ENCODE measurements at regions not wholly inside any gene's neighbourhood (a gene's known extent, or its start where the extent isn't known, plus 50 kb on each side); places are given as distances from the start of the nearest gene placed in this dataset.

DNA sequence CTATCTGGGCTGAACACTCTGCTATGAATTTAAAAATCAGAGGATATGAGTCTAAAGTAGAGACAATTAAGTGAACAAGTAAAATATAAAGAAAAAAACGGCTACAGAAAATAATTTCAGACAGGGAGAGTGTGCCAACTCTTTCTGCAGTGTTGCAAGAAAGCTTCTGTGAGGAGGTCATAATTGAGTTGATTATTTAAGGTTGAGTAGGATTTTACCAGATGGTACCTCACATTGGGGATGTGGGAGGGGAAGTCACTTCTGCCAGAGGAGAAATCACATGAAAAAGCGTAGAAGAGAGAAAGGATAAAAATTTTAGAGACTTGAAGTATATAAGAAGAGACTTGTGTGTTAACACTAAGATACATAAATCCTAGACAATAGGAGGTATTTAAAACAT lies 238.0 kb upstream of the NCAM2 start:
- no peak for TF ChIP-seq CTCF (IDR thresholded peaks at IDR 0.05)
- no peak for TF ChIP-seq POLR2AphosphoS5 (IDR thresholded peaks at IDR 0.05)
- no peak for TF ChIP-seq POLR2A (IDR thresholded peaks at IDR 0.05)
- no peak for TF ChIP-seq EP300 (IDR thresholded peaks at IDR 0.05)
